ENCODE measurements at regions not wholly inside any gene's neighbourhood (a gene's known extent, or its start where the extent isn't known, plus 50 kb on each side); places are given as distances from the start of the nearest gene placed in this dataset.

DNA sequence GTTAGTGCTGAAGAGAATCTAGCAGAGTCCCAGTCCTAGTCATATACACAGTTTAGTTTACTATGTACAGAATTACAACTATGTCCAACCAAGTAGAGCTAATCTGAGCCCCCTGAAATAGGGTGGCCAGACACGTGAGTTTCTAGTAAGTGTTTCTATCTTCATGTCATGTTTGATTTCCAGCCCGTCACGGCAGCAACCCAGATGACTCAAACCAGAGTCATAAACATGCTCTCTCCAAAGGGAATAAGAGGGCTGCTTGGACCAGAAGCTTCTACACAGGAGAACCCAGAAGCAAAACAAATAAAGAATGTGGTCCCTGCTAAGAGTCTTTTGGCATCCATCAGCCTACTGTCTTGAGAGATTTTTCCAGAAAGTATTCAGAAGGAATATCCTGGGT is 64.9 kb upstream of the WIPF1 start:
- Mint-ChIP-seq H3K27me3 (ENCODE audit: low read depth) (no peaks in the 10 kb centered on the region), H3K4me1 (ENCODE audit: low read depth) (peaks cover 11% of the 10 kb centered on the region), H3K4me3 (no peak overlapping the region), H3K9me3 (no peaks in the 10 kb centered on the region), H3K36me3 (ENCODE audit: low read depth) (peaks cover 2% of the 10 kb centered on the region), H3K27ac (no peak overlapping the region)
- no peak for DNase-seq (ENCODE audit: low spot score)

DNA sequence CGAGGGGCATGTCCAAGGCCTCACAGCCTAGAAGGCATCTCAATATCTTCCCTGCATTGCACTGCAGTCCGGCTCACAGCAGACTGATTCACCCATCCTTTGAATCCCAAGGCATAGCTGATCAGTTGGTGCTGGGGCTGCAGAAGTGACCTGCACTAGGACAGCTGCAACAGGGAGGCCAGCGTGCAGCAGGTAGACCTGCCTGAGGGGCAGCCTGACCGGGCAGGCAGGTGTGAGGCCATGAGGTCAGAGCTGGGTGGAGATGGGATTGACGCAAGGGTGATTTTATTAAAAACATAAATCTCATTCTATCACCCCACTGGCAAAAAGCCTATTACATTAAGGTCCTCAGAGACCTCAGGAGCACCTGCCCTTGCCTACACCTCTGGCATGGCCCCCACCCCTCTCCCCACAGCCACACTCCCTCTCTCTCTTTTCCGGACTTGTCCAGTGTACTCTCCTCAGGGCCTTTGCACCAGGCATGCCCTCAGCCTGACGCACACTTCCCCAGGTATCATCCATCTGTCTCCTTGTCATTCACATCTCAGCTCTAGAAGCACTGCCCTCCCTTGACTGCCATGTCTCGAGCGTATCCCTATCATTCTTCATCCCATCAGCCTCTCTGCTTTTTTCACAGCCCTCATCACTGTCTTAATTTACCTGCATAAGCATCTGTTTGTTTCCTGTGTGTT is 63.5 kb upstream of the WIPF1 start:
- Mint-ChIP-seq H3K27ac (peak overlapping the region; percentile 7), H3K4me1 (ENCODE audit: low read depth) (peaks cover 12% of the 10 kb centered on the region), H3K4me3 (no peak overlapping the region), H3K27me3 (ENCODE audit: low read depth) (no peaks in the 10 kb centered on the region), H3K36me3 (ENCODE audit: low read depth) (peaks cover 10% of the 10 kb centered on the region), H3K9me3 (peaks cover 9% of the 10 kb centered on the region)
- no peak for DNase-seq (ENCODE audit: low spot score)

DNA sequence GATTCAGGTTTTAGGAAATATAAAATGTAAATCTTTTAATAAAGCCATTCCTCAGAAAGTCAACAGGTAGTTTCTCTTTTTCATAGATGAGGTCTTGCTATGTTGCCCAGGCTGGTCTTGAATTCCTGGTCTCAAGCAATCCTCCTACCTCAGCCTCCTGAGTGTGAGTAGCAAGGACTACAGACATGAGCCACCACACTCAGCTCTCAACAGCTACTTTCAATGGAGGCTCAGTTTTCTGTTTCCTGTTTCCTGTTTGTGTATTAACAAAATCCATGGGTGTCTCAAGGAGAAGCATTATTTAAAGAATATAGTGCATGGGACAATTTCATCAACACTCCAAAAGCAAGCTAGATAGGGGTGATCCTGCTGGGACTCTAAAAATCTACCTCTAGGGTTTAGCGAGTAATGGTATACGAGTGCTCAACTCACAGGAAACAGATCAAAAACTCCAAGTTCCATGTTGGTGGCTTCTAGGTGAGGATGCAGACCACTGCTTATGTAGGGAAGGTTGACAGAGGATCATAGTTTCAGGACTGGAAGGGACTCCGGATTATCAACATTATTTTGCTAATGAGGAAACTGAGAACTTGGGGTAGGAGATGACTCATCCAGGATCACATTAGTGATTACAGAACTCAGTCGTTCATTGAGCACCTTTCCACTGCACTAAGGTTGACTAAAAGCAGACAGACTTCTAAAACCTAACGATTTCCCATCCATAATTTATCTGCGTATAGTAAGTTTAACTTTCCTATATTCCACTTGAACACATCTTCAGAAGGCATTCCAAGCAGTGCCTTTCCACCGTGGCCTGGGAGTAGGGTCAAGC is 61.7 kb upstream of the WIPF1 start:
- no peak for DNase-seq (ENCODE audit: low spot score)
- H3K4me3 Mint-ChIP-seq = no peak overlapping the region

DNA sequence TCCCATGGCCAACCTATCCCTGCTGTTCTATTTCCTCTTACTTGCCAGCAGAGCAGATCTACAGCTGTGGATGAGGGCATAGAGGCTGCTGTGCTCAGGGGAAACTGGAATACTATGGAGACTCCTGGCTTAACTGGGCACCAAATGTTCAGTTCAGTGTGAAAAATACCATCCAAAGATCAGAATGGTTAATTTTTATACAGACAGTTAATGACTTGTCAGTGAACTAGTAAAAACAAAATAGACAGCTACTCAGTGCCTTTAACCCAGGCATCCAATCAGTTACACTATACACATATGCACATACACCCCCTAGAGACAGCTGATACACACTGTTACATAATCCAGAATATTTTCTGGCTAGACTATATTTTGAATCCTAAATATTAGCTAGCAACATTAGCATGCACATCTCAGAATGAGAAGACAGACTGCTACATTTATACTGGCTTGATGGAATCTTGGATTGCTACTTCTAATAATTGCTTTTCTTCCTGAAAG is 59.1 kb upstream of the WIPF1 start:
- Mint-ChIP-seq H3K9me3 (peaks cover 25% of the 10 kb centered on the region), H3K27me3 (ENCODE audit: low read depth) (no peaks in the 10 kb centered on the region), H3K4me3 (no peak overlapping the region), H3K36me3 (ENCODE audit: low read depth) (peaks cover 24% of the 10 kb centered on the region), H3K27ac (no peak overlapping the region), H3K4me1 (ENCODE audit: low read depth) (peaks cover 17% of the 10 kb centered on the region)
- no peak for DNase-seq (ENCODE audit: low spot score)

More for the DNA sequence above, 61.7 kb upstream of the WIPF1 start:
- peaks cover 24% of the 10 kb centered on the region for H3K36me3 Mint-ChIP-seq (ENCODE audit: low read depth)
- peaks cover 25% of the 10 kb centered on the region for H3K9me3 Mint-ChIP-seq
- no peak overlapping the region for H3K27ac Mint-ChIP-seq
- H3K27me3 Mint-ChIP-seq (ENCODE audit: low read depth) = no peaks in the 10 kb centered on the region
- H3K4me1 Mint-ChIP-seq (ENCODE audit: low read depth) = peaks cover 18% of the 10 kb centered on the region

DNA sequence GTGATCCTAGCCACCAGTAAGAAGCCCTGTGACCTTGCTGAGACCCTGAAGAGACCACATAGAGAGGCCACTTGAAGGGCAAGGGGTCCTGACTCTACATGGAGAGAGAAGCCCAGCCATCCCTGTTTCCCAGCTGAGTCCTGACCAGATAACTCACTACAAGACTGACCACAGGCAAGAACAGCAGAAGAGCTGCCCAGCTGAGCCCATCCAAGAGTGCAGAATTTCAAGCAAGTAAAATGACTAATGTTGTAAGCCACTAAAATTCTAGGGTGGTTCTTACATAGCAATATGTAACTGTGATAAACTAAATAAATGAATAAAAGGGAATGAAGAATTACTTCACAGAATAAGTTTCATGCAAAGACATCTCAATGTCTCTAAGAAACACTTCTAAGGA is 58.4 kb upstream of the WIPF1 start:
- Mint-ChIP-seq H3K4me3 (no peak overlapping the region), H3K4me1 (ENCODE audit: low read depth) (peaks cover 14% of the 10 kb centered on the region), H3K27ac (no peak overlapping the region), H3K27me3 (ENCODE audit: low read depth) (no peaks in the 10 kb centered on the region), H3K9me3 (peaks cover 25% of the 10 kb centered on the region), H3K36me3 (ENCODE audit: low read depth) (peaks cover 24% of the 10 kb centered on the region)
- no peak for DNase-seq (ENCODE audit: low spot score)

DNA sequence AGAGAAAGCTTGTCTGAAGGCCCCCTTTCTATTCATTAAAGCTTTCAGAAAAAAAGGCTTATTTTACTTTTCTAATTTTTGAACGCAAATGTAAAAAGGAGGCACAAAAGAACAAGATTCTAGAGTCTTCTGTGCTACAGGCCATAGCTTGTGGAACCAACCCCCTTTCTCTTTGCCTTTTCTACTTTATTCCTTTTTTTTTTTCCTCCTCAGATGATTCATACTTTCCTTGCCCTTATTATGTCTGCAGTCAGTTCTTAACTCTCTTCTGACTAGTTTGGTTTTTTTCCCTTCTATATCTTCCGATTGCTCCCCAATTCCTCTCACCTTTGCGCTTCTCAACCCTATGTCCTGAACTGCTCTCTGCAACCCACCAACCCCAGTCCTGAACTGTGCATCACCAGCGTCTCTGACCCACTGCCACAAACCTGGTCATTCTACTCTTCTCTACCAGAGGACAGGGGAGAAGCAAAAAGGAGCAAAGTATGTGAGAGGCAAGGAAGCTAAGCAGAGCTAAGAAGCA is 56.9 kb upstream of the WIPF1 start:
- DNase-seq (ENCODE audit: low spot score) = no peak
- H3K9me3 Mint-ChIP-seq = peaks cover 32% of the 10 kb centered on the region
- H3K4me3 Mint-ChIP-seq = no peak overlapping the region
- peaks cover 31% of the 10 kb centered on the region for H3K36me3 Mint-ChIP-seq (ENCODE audit: low read depth)
- H3K27me3 Mint-ChIP-seq (ENCODE audit: low read depth) = no peaks in the 10 kb centered on the region
- peaks cover 11% of the 10 kb centered on the region for H3K4me1 Mint-ChIP-seq (ENCODE audit: low read depth)
- peak overlapping the region; percentile 8 for H3K27ac Mint-ChIP-seq

DNA sequence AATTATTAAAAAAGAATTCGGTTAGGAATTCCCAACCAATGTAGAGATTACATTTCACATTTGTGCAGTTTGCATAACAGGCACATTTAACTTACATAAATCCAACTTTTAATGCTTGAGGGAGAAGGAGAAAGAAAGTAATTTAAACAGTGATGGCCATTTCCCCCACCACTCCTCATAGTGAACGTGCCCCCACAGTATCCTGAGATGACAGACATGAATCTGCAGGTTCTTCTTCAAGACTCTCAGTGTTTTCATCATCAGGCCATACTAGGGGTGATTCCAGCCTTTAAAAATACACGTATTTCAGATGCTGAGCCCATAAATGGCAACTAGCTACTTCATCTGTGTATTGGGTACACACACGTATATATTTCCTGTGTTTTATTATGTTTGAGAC is 51.3 kb upstream of the WIPF1 start:
- Mint-ChIP-seq H3K4me1 (ENCODE audit: low read depth) (peaks cover 2% of the 10 kb centered on the region), H3K27ac (no peak overlapping the region), H3K9me3 (peaks cover 12% of the 10 kb centered on the region), H3K36me3 (ENCODE audit: low read depth) (peaks cover 16% of the 10 kb centered on the region), H3K27me3 (ENCODE audit: low read depth) (no peaks in the 10 kb centered on the region), H3K4me3 (no peak overlapping the region)
- DNase-seq (ENCODE audit: low spot score) = no peak
